ENCODE measurements at regions not wholly inside any gene's neighbourhood (a gene's known extent, or its start where the extent isn't known, plus 50 kb on each side); places are given as distances from the start of the nearest gene placed in this dataset.

- DNase-seq (ENCODE audit: low spot score) = no peak
- Histone ChIP-seq H3K4me3 (no peak overlapping the region), H3K27ac (no peak overlapping the region)
- TF ChIP-seq, protein P1, sequence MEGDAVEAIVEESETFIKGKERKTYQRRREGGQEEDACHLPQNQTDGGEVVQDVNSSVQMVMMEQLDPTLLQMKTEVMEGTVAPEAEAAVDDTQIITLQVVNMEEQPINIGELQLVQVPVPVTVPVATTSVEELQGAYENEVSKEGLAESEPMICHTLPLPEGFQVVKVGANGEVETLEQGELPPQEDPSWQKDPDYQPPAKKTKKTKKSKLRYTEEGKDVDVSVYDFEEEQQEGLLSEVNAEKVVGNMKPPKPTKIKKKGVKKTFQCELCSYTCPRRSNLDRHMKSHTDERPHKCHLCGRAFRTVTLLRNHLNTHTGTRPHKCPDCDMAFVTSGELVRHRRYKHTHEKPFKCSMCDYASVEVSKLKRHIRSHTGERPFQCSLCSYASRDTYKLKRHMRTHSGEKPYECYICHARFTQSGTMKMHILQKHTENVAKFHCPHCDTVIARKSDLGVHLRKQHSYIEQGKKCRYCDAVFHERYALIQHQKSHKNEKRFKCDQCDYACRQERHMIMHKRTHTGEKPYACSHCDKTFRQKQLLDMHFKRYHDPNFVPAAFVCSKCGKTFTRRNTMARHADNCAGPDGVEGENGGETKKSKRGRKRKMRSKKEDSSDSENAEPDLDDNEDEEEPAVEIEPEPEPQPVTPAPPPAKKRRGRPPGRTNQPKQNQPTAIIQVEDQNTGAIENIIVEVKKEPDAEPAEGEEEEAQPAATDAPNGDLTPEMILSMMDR (IDR thresholded peaks at IDR 0.05) = no peak
Measured at GRCh38 chr2:12959935-12960334, 243.2 kb downstream of the TRIB2 start.

DNA sequence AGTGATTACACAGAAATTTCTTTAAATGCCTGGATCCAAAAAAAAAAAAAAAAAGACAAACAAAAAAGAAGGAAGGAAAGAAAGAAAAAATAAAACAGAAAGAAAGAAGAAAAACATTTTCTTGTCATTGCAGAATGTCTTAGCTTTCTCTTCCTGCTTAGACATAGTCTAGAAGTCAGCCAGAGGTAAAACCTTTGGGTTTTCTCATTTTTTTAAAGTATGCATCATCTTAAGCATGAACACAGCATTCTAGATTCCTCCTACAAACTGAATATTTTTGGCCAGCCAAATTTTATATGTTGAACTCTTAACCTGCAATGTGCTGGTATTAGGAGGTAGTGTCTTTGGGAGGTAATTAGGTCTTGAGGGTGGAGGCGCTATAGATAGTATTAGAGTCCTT, 243.9 kb downstream of the TRIB2 start:
- no peak overlapping the region for H3K4me3 ChIP-seq
- no peak for DNase-seq (ENCODE audit: low spot score)
- TF ChIP-seq, protein P1 (IDR thresholded peaks at IDR 0.05) = no peak
- H3K27ac ChIP-seq = no peak overlapping the region

DNA sequence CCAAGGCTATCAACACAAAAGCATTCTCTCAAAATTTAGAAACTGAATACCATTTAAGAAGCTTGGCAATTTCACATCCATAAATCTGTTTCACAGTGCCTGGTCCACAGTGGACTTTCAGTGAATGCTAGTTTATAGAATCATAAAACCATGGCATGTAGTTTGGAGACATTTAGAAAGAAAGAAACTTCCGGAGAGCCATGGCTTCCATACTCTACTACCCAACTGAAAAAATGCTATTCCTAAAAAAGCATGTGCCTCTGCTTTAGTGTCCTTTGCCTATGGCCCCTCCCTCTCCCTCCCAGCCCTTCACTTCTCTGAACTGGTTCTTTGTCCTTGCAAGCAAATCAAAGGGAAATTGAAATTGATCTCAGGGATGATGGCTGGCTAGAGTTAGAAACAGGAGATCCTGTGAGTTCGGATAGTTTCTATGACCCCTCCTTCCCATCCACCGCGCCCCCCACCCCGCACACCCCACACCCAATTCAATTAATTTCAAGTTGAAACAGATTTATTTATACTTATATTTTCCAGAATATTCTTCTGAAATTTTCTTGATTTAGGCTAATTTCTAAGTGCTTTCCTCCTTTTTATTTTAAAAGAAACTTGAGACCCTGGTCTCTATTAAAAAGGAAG, 248.3 kb downstream of the TRIB2 start:
- Histone ChIP-seq H3K4me3 (no peak overlapping the region), H3K27ac (no peak overlapping the region)
- no peak for DNase-seq (ENCODE audit: low spot score)
- TF ChIP-seq, protein P1 (IDR thresholded peaks at IDR 0.05) = no peak

DNA sequence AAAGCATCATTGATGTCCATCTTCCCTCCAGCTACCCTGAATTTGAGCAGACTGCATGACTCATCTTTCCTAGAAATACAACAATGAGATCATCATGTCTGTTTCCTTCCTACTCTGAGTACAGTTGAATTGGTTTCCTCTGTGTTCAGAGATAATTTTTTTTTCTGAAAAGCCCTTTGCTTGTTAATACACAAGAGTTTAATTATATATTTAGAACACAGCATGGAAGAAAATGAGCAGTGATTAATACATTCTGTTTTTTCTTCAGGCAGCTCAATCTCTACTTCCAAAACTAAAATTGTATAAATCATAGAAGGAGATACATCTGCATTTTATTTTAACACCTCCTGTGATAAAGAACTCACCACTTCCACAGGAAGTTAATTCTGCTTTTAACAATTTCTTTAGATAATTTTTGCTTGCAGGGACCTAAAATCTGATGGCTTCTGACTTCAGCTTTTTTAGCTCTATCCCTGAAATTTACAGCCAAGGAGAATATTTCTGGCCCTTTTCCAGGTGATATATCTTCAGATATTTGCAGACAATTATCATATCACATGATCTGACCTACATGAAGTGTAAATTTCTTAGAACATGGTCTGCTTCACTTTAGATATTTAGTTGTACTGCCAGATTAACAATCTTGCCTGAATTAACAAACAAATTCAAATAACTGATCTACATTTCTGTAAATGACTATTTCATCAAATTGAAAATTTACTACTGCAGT, 249.0 kb downstream of the TRIB2 start:
- TF ChIP-seq, protein P1 (IDR thresholded peaks at IDR 0.05) = no peak
- no peak overlapping the region for H3K27ac ChIP-seq
- no peak for DNase-seq (ENCODE audit: low spot score)
- H3K4me3 ChIP-seq = no peak overlapping the region

GRCh38 chr2:12967804-12968203, 251.1 kb downstream of the TRIB2 start:
- TF ChIP-seq, protein P1 (IDR thresholded peaks at IDR 0.05) = no peak
- Histone ChIP-seq H3K4me3 (no peak overlapping the region), H3K27ac (no peak overlapping the region)
- no peak for DNase-seq (ENCODE audit: low spot score)

DNA sequence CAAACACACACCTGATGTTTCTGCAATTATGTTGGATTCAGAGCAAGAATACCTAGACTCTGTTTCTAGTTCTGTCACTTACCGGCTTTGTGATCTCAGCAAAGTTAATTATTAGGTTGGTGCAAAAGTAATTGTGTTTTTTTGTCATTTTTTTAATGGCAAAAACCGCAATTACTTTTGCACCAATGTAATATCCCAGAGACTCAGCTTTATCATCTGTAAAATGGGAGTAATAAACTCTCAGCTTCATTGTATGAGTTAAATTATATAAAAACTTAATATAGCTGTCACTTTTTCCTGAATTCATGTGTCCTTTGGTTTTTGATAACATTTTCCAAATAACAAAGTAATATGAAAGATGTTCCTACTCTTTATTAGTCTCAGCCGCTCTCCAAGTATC, 251.7 kb downstream of the TRIB2 start:
- Histone ChIP-seq H3K4me3 (no peak overlapping the region), H3K27ac (no peak overlapping the region)
- DNase-seq (ENCODE audit: low spot score) = no peak
- TF ChIP-seq, protein P1 (IDR thresholded peaks at IDR 0.05) = no peak

- no peak for DNase-seq (ENCODE audit: low spot score)
- no peak overlapping the region for H3K4me3 ChIP-seq
- TF ChIP-seq, protein P1 (IDR thresholded peaks at IDR 0.05) = no peak
- no peak overlapping the region for H3K27ac ChIP-seq
Measured at GRCh38 chr2:12970861-12971260, 254.1 kb downstream of the TRIB2 start.

Data from coronary artery (tissue), 2 donors.